ENCODE measurements at regions not wholly inside any gene's neighbourhood (a gene's known extent, or its start where the extent isn't known, plus 50 kb on each side); places are given as distances from the start of the nearest gene placed in this dataset.
"Not testable (repeated sequence)": the region's sequence is repeated elsewhere in the genome, so short reads cannot be mapped to it uniquely, and the experiment has no call there.

DNA sequence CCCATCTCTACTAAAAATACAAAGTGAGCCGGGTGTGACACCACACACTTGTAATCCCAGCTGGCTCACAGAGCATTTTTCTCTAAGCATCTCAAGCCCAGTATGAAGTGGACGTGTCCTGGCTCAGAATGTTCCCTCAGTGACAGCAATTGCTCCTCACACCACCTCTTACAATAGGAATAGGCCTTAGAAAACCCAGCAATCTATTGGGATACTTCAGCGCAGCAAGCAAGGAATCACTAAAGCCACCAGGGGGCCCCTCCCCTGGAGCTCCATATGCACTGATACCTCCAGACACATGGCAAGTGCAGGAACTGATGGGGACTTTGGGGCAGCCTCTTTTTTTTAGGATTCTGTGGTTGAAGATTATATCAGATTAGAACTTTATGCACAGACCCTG, 82.5 kb upstream of the GOLGA6L6 start:
- not testable (repeated sequence) for DNase-seq (ENCODE audit: low spot score)

- not testable (repeated sequence) for DNase-seq (ENCODE audit: low spot score)
Measured at GRCh38 chr15:20622117-20622516, 80.5 kb upstream of the GOLGA6L6 start.

DNA sequence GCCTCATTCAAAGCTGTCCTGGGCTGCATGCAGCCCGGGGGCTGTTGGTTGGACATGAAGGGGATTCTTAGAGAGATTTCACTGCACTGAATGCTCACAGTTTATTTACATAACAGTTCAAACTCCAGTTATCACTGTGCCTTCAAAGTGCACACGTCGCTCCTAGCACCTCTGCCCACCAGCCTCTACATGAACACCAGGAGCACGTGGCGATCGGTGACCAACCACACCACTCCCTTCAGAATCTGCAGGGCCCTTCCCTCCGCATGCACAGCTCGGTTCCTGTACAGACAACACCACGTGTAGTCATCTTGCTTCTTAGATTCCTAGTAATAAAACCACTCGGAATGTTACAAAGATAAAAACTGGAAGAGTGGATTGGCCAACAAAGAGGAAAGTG, 72.9 kb upstream of the GOLGA6L6 start:
- DNase-seq (ENCODE audit: low spot score) = not testable (repeated sequence)

DNA sequence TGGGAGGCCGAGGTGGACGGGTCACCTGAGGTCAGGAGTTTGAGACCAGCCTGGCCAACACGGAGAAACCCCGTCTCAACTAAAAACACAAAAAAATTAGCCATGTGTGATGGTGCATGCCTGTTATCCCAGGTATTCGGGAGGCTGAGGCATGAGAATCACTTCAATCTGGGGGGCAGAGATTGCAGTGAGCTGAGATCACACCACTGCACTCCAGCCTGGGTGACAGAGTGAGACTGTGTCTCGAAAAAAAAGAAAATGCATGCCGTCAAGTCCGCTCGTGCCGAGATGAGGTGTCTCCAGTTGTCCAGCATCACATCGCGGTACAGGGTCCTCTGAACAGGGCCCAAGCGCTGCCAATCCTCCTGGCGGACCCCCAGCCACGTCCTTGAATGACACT, 71.2 kb upstream of the GOLGA6L6 start:
- not testable (repeated sequence) for DNase-seq (ENCODE audit: low spot score)

DNA sequence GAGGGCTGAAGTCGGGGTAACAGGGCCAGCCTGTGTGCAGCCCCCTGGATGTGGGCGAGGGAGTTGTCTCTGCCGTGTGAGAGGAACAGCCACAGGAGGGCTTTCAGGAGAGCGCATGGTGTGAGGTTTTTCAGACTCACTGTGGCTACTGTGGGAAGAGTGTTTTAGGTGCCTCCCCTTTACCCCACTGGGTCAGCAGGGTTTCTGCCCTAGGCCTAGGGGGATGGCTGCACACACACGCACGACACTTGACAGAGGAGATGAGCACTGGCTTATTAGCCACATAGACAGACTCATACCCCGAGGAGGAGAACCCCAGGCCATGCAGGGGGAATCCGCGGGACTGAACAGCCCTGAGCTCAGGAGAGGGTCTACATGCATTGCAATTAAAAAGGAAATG, 70.8 kb upstream of the GOLGA6L6 start:
- DNase-seq (ENCODE audit: low spot score) = not testable (repeated sequence)

DNA sequence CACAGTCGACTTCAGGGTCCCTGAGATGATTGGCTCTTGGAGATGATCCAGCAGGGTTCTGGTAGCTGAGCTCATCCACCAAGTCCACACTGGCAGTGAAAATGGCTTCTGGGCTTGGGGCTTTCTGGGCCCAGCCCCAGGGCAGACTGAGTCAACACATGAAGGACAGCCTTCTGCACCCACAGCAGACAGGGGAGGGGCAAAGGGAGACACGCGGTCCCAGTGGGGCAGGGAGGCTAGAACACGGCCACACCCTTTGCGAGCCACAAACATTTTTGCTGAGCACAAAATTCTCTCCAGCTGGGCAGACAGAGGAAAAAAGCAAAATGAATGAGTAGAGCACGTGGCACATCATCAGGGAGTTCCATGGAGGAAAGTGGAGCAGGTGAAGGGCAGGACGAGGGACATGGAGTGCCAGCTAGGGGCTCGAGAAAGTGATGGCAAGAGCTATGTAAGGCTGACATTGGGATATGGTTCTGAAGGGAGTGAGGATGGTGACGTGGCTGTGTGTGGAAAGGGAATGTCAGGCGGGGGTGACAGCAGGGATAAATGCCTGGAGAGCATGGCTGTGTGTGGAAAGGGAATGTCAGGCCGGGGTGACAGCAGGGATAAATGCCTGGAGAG, 70.2 kb upstream of the GOLGA6L6 start:
- not testable (repeated sequence) for DNase-seq (ENCODE audit: low spot score)

DNA sequence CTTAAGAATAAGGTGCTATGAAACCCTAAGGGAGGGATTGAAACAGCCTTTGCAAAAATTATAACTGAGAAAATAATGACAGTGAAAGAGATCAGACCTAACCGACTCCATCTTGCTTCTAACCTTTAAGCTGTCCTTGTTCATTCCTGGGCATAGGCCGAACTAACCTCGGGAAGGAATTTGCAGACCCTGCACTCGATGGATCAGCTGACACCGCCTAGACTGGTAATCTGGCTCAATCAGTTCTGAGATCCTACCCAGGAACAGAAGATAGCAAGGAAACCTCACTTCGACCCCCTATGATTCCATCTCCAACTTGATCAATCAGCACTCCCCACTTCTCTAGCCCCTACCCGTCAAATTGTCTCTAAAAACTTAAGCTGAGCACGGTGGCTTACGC, 66.6 kb upstream of the GOLGA6L6 start:
- DNase-seq (ENCODE audit: low spot score) = not testable (repeated sequence)

GRCh38 chr15:20597245-20597644, 55.6 kb upstream of the GOLGA6L6 start:
- DNase-seq (ENCODE audit: low spot score) = not testable (repeated sequence)

DNA sequence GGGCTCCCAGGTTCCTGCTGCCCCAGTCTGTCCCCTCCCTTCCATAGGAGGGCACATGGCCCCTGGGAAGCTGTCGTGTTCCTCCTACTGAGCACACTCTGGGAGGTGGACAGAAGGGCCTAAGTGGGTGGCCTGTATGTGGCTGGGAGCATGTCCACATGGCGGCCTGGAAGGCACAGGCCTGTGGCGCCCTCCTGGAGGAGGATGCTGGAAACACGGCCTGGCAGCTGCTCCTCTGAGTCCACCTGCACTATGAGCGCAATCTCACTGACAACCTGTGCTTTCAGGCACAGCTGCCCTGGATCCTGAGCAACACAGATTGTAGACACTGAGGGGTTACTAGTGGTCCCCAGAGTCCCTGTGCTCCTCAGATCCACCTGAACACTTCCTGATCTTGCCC, 52.6 kb upstream of the GOLGA6L6 start:
- DNase-seq (ENCODE audit: low spot score) = not testable (repeated sequence)

DNA sequence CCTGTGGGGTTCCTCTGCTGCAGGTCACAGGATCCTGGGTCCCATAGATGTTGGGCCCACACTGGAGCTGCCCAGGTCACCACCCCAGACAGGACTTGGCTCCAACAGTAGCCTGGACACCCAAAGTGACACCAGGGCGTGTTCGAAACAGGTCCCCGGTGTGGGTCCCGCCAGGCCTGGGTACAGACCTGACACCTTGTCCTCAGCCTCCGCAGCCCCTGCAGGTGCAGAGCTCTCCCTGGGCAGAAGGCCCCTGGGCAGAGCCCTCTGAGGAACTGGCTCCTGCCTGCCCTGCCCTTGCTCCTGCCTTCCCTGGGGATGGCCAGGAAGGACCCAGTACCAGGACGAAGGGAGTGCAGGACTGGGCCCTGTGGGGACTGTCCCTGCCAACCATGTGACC, 50.3 kb upstream of the GOLGA6L6 start:
- DNase-seq (ENCODE audit: low spot score) = not testable (repeated sequence)

All from activated CD4-positive, alpha-beta T cell treated with anti-CD3 and anti-CD28 coated beads, Interleukin-2, Interleukin-4, amounts not matched to agents 100 ng/mL and 50 ng/mL, durations not matched to agents 16 hours and 8 hours (primary cell).